ENCODE measurements at regions not wholly inside any gene's neighbourhood (a gene's known extent, or its start where the extent isn't known, plus 50 kb on each side); places are given as distances from the start of the nearest gene placed in this dataset.
"Not testable (repeated sequence)": the region's sequence is repeated elsewhere in the genome, so short reads cannot be mapped to it uniquely, and the experiment has no call there.

GRCh38 chr9:17888066-17888465 is 309.2 kb downstream of the SH3GL2 start:
- no peak overlapping the region for H3K4me3 ChIP-seq (ENCODE audit: low read depth, low read length)
- no peak for DNase-seq (ENCODE audit: low read depth)
- TF ChIP-seq, protein P1, sequence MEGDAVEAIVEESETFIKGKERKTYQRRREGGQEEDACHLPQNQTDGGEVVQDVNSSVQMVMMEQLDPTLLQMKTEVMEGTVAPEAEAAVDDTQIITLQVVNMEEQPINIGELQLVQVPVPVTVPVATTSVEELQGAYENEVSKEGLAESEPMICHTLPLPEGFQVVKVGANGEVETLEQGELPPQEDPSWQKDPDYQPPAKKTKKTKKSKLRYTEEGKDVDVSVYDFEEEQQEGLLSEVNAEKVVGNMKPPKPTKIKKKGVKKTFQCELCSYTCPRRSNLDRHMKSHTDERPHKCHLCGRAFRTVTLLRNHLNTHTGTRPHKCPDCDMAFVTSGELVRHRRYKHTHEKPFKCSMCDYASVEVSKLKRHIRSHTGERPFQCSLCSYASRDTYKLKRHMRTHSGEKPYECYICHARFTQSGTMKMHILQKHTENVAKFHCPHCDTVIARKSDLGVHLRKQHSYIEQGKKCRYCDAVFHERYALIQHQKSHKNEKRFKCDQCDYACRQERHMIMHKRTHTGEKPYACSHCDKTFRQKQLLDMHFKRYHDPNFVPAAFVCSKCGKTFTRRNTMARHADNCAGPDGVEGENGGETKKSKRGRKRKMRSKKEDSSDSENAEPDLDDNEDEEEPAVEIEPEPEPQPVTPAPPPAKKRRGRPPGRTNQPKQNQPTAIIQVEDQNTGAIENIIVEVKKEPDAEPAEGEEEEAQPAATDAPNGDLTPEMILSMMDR (conservative IDR thresholded peaks at IDR 0.05; ENCODE audit: low read depth, low read length): no peak

GRCh38 chr9:17888964-17889363 is 310.1 kb downstream of the SH3GL2 start:
- DNase-seq (ENCODE audit: low read depth); H3K4me3 ChIP-seq (ENCODE audit: low read depth, low read length): not testable (repeated sequence)

GRCh38 chr9:17894501-17895160 is 315.8 kb downstream of the SH3GL2 start:
- DNase-seq (ENCODE audit: low read depth): no peak
- no peak overlapping the region for H3K4me3 ChIP-seq (ENCODE audit: low read depth, low read length)
- TF ChIP-seq, protein P1 (conservative IDR thresholded peaks at IDR 0.05; ENCODE audit: low read depth, low read length): no peak

GRCh38 chr9:17900606-17901005 is 321.7 kb downstream of the SH3GL2 start:
- DNase-seq (ENCODE audit: low read depth): no peak
- no peak overlapping the region for H3K4me3 ChIP-seq (ENCODE audit: low read depth, low read length)
- TF ChIP-seq, protein P1 (conservative IDR thresholded peaks at IDR 0.05; ENCODE audit: low read depth, low read length): no peak

- H3K4me3 ChIP-seq (ENCODE audit: low read depth, low read length): no peak overlapping the region
- TF ChIP-seq, protein P1 (conservative IDR thresholded peaks at IDR 0.05; ENCODE audit: low read depth, low read length): no peak
- DNase-seq (ENCODE audit: low read depth): no peak
Measured at GRCh38 chr9:17905366-17905765, 326.5 kb downstream of the SH3GL2 start.

- TF ChIP-seq, protein P1 (conservative IDR thresholded peaks at IDR 0.05; ENCODE audit: low read depth, low read length): no peak
- no peak overlapping the region for H3K4me3 ChIP-seq (ENCODE audit: low read depth, low read length)
- DNase-seq (ENCODE audit: low read depth): no peak
Measured at GRCh38 chr9:17905781-17906175, 326.9 kb downstream of the SH3GL2 start.

- no peak overlapping the region for H3K4me3 ChIP-seq (ENCODE audit: low read depth, low read length)
- TF ChIP-seq, protein P1 (conservative IDR thresholded peaks at IDR 0.05; ENCODE audit: low read depth, low read length): no peak
- DNase-seq (ENCODE audit: low read depth): no peak
Measured at GRCh38 chr9:17906176-17906840, 327.4 kb downstream of the SH3GL2 start.

All from choroid plexus epithelial cell (primary cell).